H9 (cell line): ENCODE measurements at regions not wholly inside any gene's neighbourhood (a gene's known extent, or its start where the extent isn't known, plus 50 kb on each side); places are given as distances from the start of the nearest gene placed in this dataset.

Experiments used
- DNase-seq: peaks from one replicate; pipeline ENCODE4 v3.0.0-alpha.2; 2017
- H2AFZ ChIP-seq: one replicate; pipeline ENCODE4 v1.6.1; 2013; ENCODE audit warnings: mild to moderate bottlenecking, low read length, control low read depth, moderate library complexity
- H2AK5ac ChIP-seq: 2 replicates; pipeline ENCODE4 v1.6.1; 2013; ENCODE audit warnings: low read length, control low read depth, mixed read lengths; ENCODE audit not compliant: insufficient read length
- H2BK120ac ChIP-seq: one replicate; pipeline ENCODE4 v1.6.1; 2013; ENCODE audit warnings: low read depth, mild to moderate bottlenecking, low read length, control low read depth, inconsistent platforms; ENCODE audit not compliant: poor library complexity, severe bottlenecking
- H2BK12ac ChIP-seq: 2 replicates; pipeline ENCODE4 v1.6.1; 2013; ENCODE audit warnings: low read length, control low read depth, mixed read lengths, low read depth; ENCODE audit not compliant: insufficient read length
- H2BK15ac ChIP-seq: 2 replicates; pipeline ENCODE4 v1.6.1; 2013; ENCODE audit warnings: low read depth, low read length, control low read depth
- H2BK20ac ChIP-seq: one replicate; pipeline ENCODE4 v1.6.1; 2013; ENCODE audit warnings: low read depth, mild to moderate bottlenecking, low read length, control low read depth, inconsistent platforms; ENCODE audit not compliant: poor library complexity, severe bottlenecking
- H2BK5ac ChIP-seq: 2 replicates; pipeline ENCODE4 v1.6.1; 2013; ENCODE audit warnings: low read length, control low read depth, mixed read lengths; ENCODE audit not compliant: insufficient read length
- H3K14ac ChIP-seq: 2 replicates; pipeline ENCODE4 v1.6.1; 2013; ENCODE audit warnings: low read length, control low read depth; ENCODE audit not compliant: insufficient read depth
- H3K18ac ChIP-seq: 2 replicates; pipeline ENCODE4 v1.6.1; 2013; ENCODE audit warnings: low read depth, mild to moderate bottlenecking, mixed read lengths, low read length, control low read depth; ENCODE audit not compliant: insufficient read length
- H3K23ac ChIP-seq: 2 replicates; pipeline ENCODE4 v1.6.1; 2013; ENCODE audit warnings: low read length, control low read depth, mixed read lengths, low read depth; ENCODE audit not compliant: insufficient read length
- H3K23me2 ChIP-seq: 2 replicates; pipeline ENCODE4 v1.6.1; 2013; ENCODE audit warnings: low read depth, mild to moderate bottlenecking, mixed read lengths, low read length, control low read depth; ENCODE audit not compliant: insufficient read length, poor library complexity, severe bottlenecking
- H3K27ac ChIP-seq: 2 replicates; pipeline ENCODE4 v1.5.1; 2013; ENCODE audit warnings: low read length, control low read depth, mixed read lengths, low read depth; ENCODE audit not compliant: insufficient read length
- H3K27me3 ChIP-seq: 2 replicates; pipeline ENCODE4 v1.6.1; 2013; ENCODE audit warnings: low read length, control low read depth, inconsistent platforms; ENCODE audit not compliant: insufficient read depth
- H3K4ac ChIP-seq: 2 replicates; pipeline ENCODE4 v1.6.1; 2013; ENCODE audit warnings: low read depth, mild to moderate bottlenecking, control low read depth, inconsistent platforms, low read length, moderate library complexity
- H3K4me1 ChIP-seq: 2 replicates; pipeline ENCODE4 v1.6.1; 2013; ENCODE audit warnings: low read length, control low read depth, inconsistent platforms; ENCODE audit not compliant: insufficient read depth
- H3K4me2 ChIP-seq: 2 replicates; pipeline ENCODE4 v1.6.1; 2013; ENCODE audit warnings: low read length, control low read depth, mixed read lengths; ENCODE audit not compliant: insufficient read length, insufficient read depth
- H3K56ac ChIP-seq: 2 replicates; pipeline ENCODE4 v1.6.1; 2013; ENCODE audit warnings: low read depth, mild to moderate bottlenecking, mixed read lengths, low read length, control low read depth; ENCODE audit not compliant: insufficient read length
- H3K79me1 ChIP-seq: 2 replicates; pipeline ENCODE4 v1.6.1; 2013; ENCODE audit warnings: low read depth, mild to moderate bottlenecking, moderate library complexity, low read length, control low read depth, inconsistent platforms; ENCODE audit not compliant: insufficient read depth, poor library complexity, severe bottlenecking
- H3K79me2 ChIP-seq: 2 replicates; pipeline ENCODE4 v1.6.1; 2013; ENCODE audit warnings: low read length, control low read depth, inconsistent platforms; ENCODE audit not compliant: insufficient read depth
- H3K9ac ChIP-seq: 2 replicates; pipeline ENCODE4 v1.6.1; 2013; ENCODE audit warnings: low read length, control low read depth, mixed read lengths; ENCODE audit not compliant: insufficient read length; ENCODE audit errors: extremely low read depth
- H3K9me3 ChIP-seq: one replicate; pipeline ENCODE4 v1.6.1; 2013; ENCODE audit warnings: low read depth, low read length, inconsistent platforms; ENCODE audit not compliant: control insufficient read depth
- H3T11ph ChIP-seq: one replicate; pipeline ENCODE4 v1.6.1; 2013; ENCODE audit warnings: mild to moderate bottlenecking, low read length, control low read depth, inconsistent platforms
- H4K20me1 ChIP-seq: one replicate; pipeline ENCODE4 v1.6.1; 2013; ENCODE audit not compliant: control insufficient read depth, insufficient read length, insufficient read depth
- H4K5ac ChIP-seq: 2 replicates; pipeline ENCODE4 v1.6.1; 2013; ENCODE audit warnings: low read depth, mild to moderate bottlenecking, mixed read lengths, low read length, control low read depth; ENCODE audit not compliant: insufficient read length
- H4K8ac ChIP-seq: replicated peaks from 2 replicates; pipeline ENCODE4 v1.6.1; 2013; ENCODE audit warnings: low read length, control low read depth, mixed read lengths, low read depth; ENCODE audit not compliant: insufficient read length
- H4K91ac ChIP-seq: 2 replicates; pipeline ENCODE4 v1.6.1; 2013; ENCODE audit warnings: low read depth, mild to moderate bottlenecking, moderate library complexity, mixed read lengths, low read length, control low read depth; ENCODE audit not compliant: insufficient read length
- H3K27ac Mint-ChIP-seq, 3 experiments: 2 replicates in 2 of 3; 3 replicates in 1 of 3; pipeline ENCODE4 v1.8.0; 2020 to 2021; ENCODE audit warnings: mixed read lengths in 3 of 3, mild to moderate bottlenecking in 1 of 3, moderate library complexity in 1 of 3
- H3K27me3 Mint-ChIP-seq: 2 replicates; pipeline ENCODE4 v1.8.0; 2021; ENCODE audit warnings: low read depth, mild to moderate bottlenecking, moderate library complexity, mixed read lengths
- H3K36me3 Mint-ChIP-seq, 3 experiments: 2 replicates in 2 of 3; 3 replicates in 1 of 3; pipeline ENCODE4 v1.8.0; 2020 to 2021; ENCODE audit warnings: low read depth in 3 of 3, mixed read lengths in 3 of 3; ENCODE audit not compliant: insufficient read depth in 1 of 3
- H3K4me1 Mint-ChIP-seq, 2 experiments: 2 replicates each; pipeline ENCODE4 v1.8.0; 2020; ENCODE audit warnings: mixed read lengths in 2 of 2
- H3K4me3 Mint-ChIP-seq, 2 experiments: 2 replicates in 1 of 2; 3 replicates in 1 of 2; pipeline ENCODE4 v1.8.0; 2020 to 2021; ENCODE audit warnings: mild to moderate bottlenecking in 2 of 2, mixed read lengths in 2 of 2, moderate library complexity in 1 of 2
- H3K9me3 Mint-ChIP-seq, 2 experiments: 2 replicates in 1 of 2; 3 replicates in 1 of 2; pipeline ENCODE4 v1.8.0; 2020; ENCODE audit warnings: mild to moderate bottlenecking in 2 of 2, mixed read lengths in 2 of 2, moderate library complexity in 1 of 2
- WGBS: extraction: QIAGEN DNeasy Blood & Tissue Kit; methylation state at CpG from one replicate; pipeline ENCODE4 v1.1.7; 2013; ENCODE audit warnings: missing lambda C conversion rate, low lambda C conversion rate, mixed read lengths; ENCODE audit not compliant: insufficient read length; ENCODE audit errors: extremely low coverage; 5-methylcytosine and 5-hydroxymethylcytosine counted together
- TF ChIP-seq, protein P1 (sequence below): fragments of 200-600 bp; sonication (generic); conservative IDR thresholded peaks from 3 replicates; pipeline ENCODE4 v1.8.0; 2021; ENCODE audit warnings: antibody characterized with exemption, mild to moderate bottlenecking

- H3K27ac ChIP-seq: no peak overlapping the region
- no CpG with 5 or more reads among the region's 5 CpGs for WGBS
Measured at GRCh38 chr18:38695559-38696280, 1130.1 kb upstream of the CELF4 start.

More at GRCh38 chr18:38695559-38696280, 1130.1 kb upstream of the CELF4 start:
- H3K27me3 ChIP-seq: no peaks in the 10 kb centered on the region
- peaks cover 6% of the 10 kb centered on the region; the same call in 1 of the 2 replicates for H3K4me1 ChIP-seq
- no peak overlapping the region for H3K18ac ChIP-seq
- H3K79me2 ChIP-seq: no peaks in the 10 kb centered on the region
- H3K4me1 Mint-ChIP-seq: peaks cover 25 to 26% of the 10 kb centered on the region in 2 experiments
- H3K27ac Mint-ChIP-seq: no peak overlapping the region
- H3K27me3 Mint-ChIP-seq: peaks cover 6% of the 10 kb centered on the region
- H3K9ac ChIP-seq: no peak overlapping the region
- no peaks in the 10 kb centered on the region for H4K20me1 ChIP-seq
- no peak overlapping the region for H3K4me2 ChIP-seq
- no peak overlapping the region for H2BK15ac ChIP-seq
- H2BK12ac ChIP-seq: no peak overlapping the region
- H4K8ac ChIP-seq: no peak overlapping the region
- H2AFZ ChIP-seq: no peak overlapping the region
- H4K91ac ChIP-seq: no peak overlapping the region
- TF ChIP-seq, protein P1, sequence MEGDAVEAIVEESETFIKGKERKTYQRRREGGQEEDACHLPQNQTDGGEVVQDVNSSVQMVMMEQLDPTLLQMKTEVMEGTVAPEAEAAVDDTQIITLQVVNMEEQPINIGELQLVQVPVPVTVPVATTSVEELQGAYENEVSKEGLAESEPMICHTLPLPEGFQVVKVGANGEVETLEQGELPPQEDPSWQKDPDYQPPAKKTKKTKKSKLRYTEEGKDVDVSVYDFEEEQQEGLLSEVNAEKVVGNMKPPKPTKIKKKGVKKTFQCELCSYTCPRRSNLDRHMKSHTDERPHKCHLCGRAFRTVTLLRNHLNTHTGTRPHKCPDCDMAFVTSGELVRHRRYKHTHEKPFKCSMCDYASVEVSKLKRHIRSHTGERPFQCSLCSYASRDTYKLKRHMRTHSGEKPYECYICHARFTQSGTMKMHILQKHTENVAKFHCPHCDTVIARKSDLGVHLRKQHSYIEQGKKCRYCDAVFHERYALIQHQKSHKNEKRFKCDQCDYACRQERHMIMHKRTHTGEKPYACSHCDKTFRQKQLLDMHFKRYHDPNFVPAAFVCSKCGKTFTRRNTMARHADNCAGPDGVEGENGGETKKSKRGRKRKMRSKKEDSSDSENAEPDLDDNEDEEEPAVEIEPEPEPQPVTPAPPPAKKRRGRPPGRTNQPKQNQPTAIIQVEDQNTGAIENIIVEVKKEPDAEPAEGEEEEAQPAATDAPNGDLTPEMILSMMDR: no peak
- no peaks in the 10 kb centered on the region for H3K9me3 ChIP-seq
- H2BK120ac ChIP-seq: no peak overlapping the region
- H3T11ph ChIP-seq: no peak overlapping the region
- no peak for DNase-seq
- no peak overlapping the region for H3K14ac ChIP-seq
- H3K79me1 ChIP-seq: no peaks in the 10 kb centered on the region
- H3K23me2 ChIP-seq: no peaks in the 10 kb centered on the region
- H3K56ac ChIP-seq: no peak overlapping the region
- no peak overlapping the region for H3K4me3 Mint-ChIP-seq
- H3K36me3 Mint-ChIP-seq: no peaks in the 10 kb centered on the region
- H3K9me3 Mint-ChIP-seq: no peaks in the 10 kb centered on the region
- H2AK5ac ChIP-seq: no peak overlapping the region
- H3K23ac ChIP-seq: no peak overlapping the region
- no peak overlapping the region for H2BK5ac ChIP-seq
- H4K5ac ChIP-seq: no peak overlapping the region
- no peak overlapping the region for H2BK20ac ChIP-seq
- H3K4ac ChIP-seq: no peak overlapping the region
